ENCODE measurements at regions not wholly inside any gene's neighbourhood (a gene's known extent, or its start where the extent isn't known, plus 50 kb on each side); places are given as distances from the start of the nearest gene placed in this dataset.

GRCh38 chr15:100790786-100791265 lies 88.8 kb upstream of the ALDH1A3 start:
- peaks cover 0 to 5% (median 2%) of the 10 kb centered on the region in 4 donors for H3K27me3 ChIP-seq (ENCODE audit: control insufficient read depth in 4 of 4, insufficient read depth in 4 of 4, low read length in 3 of 4)
- H3K4me1 ChIP-seq (ENCODE audit: control insufficient read depth in 4 of 4, insufficient read depth in 4 of 4, low read length in 3 of 4), result no peaks in the 10 kb centered on the region
- no peaks in the 10 kb centered on the region for H3K36me3 ChIP-seq (ENCODE audit: control insufficient read depth in 4 of 4, insufficient read depth in 3 of 4, low read depth in 1 of 4, low read length in 3 of 4)
- TF ChIP-seq FOXA1 (IDR thresholded peaks at IDR 0.05) (no peak), REST (IDR thresholded peaks at IDR 0.05) (no peak), TAF1 (conservative IDR thresholded peaks at IDR 0.05) (no peak), RXRA (IDR thresholded peaks at IDR 0.05) (no peak), HNF4G (IDR thresholded peaks at IDR 0.05) (no peak), GABPA (IDR thresholded peaks at IDR 0.05 in 1 of 2, conservative IDR thresholded peaks at IDR 0.05 in 1 of 2) (no peak), ZBTB33 (IDR thresholded peaks at IDR 0.05) (no peak), CTCF (IDR thresholded peaks at IDR 0.05; ENCODE audit: low read depth, low read length, missing input control) (no peak), ATF3 (IDR thresholded peaks at IDR 0.05) (no peak), SP1 (IDR thresholded peaks at IDR 0.05) (no peak), FOXA2 (IDR thresholded peaks at IDR 0.05) (no peak), YY1 (IDR thresholded peaks at IDR 0.05) (no peak), EGR1 (IDR thresholded peaks at IDR 0.05; ENCODE audit: low read depth in 2 of 2) (no peak), NR2F2 (IDR thresholded peaks at IDR 0.05) (no peak), JUND (IDR thresholded peaks at IDR 0.05) (no peak), MAX (IDR thresholded peaks at IDR 0.05) (no peak), RAD21 (IDR thresholded peaks at IDR 0.05) (no peak)
- H3K4me3 ChIP-seq (ENCODE audit: low read depth in 1 of 3, low read length in 3 of 3), result no peak overlapping the region
- no peak for DNase-seq (ENCODE audit: low spot score)
- 90% methylated on average over 8 of the region's 8 CpGs for whole genome bisulfite sequencing
- H3K27ac ChIP-seq (ENCODE audit: low read depth in 1 of 2, low read length in 2 of 2), result no peak overlapping the region
- H3K9ac ChIP-seq (ENCODE audit: low read depth in 1 of 2, low read length in 2 of 2), result no peak overlapping the region
- H3K9me3 ChIP-seq (ENCODE audit: control insufficient read depth in 4 of 4, low read length in 3 of 4), result no peaks in the 10 kb centered on the region

- Histone ChIP-seq H3K27me3 (ENCODE audit: control insufficient read depth in 4 of 4, insufficient read depth in 4 of 4, low read length in 3 of 4) (peaks cover 0 to 5% (median 0%) of the 10 kb centered on the region in 4 donors), H3K9ac (ENCODE audit: low read depth in 1 of 2, low read length in 2 of 2) (no peak overlapping the region), H3K4me1 (ENCODE audit: control insufficient read depth in 4 of 4, insufficient read depth in 4 of 4, low read length in 3 of 4) (no peaks in the 10 kb centered on the region), H3K36me3 (ENCODE audit: control insufficient read depth in 4 of 4, insufficient read depth in 3 of 4, low read depth in 1 of 4, low read length in 3 of 4) (no peaks in the 10 kb centered on the region), H3K4me3 (ENCODE audit: low read depth in 1 of 3, low read length in 3 of 3) (no peak overlapping the region), H3K27ac (ENCODE audit: low read depth in 1 of 2, low read length in 2 of 2) (no peak overlapping the region), H3K9me3 (ENCODE audit: control insufficient read depth in 4 of 4, low read length in 3 of 4) (no peaks in the 10 kb centered on the region)
- no peak for TF ChIP-seq MAX (IDR thresholded peaks at IDR 0.05)
- WGBS, result 48% methylated on average over 3 of the region's 3 CpGs
- DNase-seq (ENCODE audit: low spot score), result no peak
Observed at GRCh38 chr15:100794008-100794407, 85.6 kb upstream of the ALDH1A3 start.

Data from liver (tissue), 8 donors.